GM10248 (cell line): ENCODE measurements at regions not wholly inside any gene's neighbourhood (a gene's known extent, or its start where the extent isn't known, plus 50 kb on each side); places are given as distances from the start of the nearest gene placed in this dataset.

ENCODE experiments used
- CTCF ChIA-PET: fragments of 300-600 bp; sonication (Branson Sonifier 250); formaldehyde crosslinking; extraction: SDS; loops from one replicate; lab custom pipeline; 2021; ENCODE audit warnings: antibody characterized with exemption; lab: Yijun Ruan, JAX
- POLR2A ChIA-PET: fragments of 350-650 bp; sonication (Branson Sonifier 250); formaldehyde crosslinking; extraction: SDS; loops from one replicate; lab custom pipeline; 2020; ENCODE audit warnings: antibody characterized with exemption; lab: Yijun Ruan, JAX
- DNase-seq: peaks from one replicate; pipeline ENCODE4 v3.0.0; 2012; ENCODE audit errors: extremely low spot score
- CTCF ChIP-seq: IDR thresholded peaks from 2 replicates; pipeline ENCODE4 v1.5.1; 2012; ENCODE audit warnings: mild to moderate bottlenecking, low read depth; ENCODE audit errors: extremely low read depth, missing control alignments, control extremely low read depth

- POLR2A ChIA-PET, result no interaction called here
- DNase-seq, result no peak
- no peak for TF ChIP-seq CTCF
- CTCF ChIA-PET, result interaction anchor here (1.5 kb wide), 2 partner anchors 10 to 31 kb away, joined by 3 to 5 read pairs; no protein-coding TSS in a partner anchor
Observed at GRCh38 chr2:129467941-129468340, 511.5 kb upstream of the RAB6C start.

- ChIA-PET POLR2A (no interaction called here), CTCF (interaction anchor here (1.5 kb wide), 3 partner anchors 10 to 32 kb away, joined by 3 to 5 read pairs (median 4); no protein-coding TSS in a partner anchor)
- TF ChIP-seq CTCF, result no peak
- no peak for DNase-seq
Observed at GRCh38 chr2:129468879-129469278, 510.6 kb upstream of the RAB6C start.

DNA sequence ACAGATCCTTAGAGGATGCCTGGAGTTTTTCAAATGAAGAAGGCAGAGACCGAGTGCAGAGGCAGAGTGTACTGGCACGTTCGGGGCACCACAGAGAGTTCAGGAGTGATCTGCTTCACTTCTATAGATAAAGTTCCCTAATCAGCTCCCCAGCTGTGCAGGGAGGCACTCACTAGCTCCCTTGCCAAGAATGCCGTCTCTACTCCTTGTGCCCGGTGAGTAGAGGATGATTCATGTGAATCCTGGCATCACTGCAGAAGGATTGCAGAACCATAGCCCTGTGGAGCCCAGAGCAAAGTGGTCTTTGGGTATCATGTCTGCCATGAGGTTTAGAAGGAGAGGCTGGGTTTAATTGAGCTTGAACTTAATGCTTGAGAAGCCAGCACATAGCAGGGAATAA, 510.1 kb upstream of the RAB6C start:
- POLR2A ChIA-PET, result no interaction called here
- CTCF ChIA-PET, result interaction anchor here (1.5 kb wide), 2 partner anchors 10 to 11 kb away, joined by 3 to 4 read pairs; no protein-coding TSS in a partner anchor
- TF ChIP-seq CTCF, result no peak
- no peak for DNase-seq

GRCh38 chr2:129469871-129470270, 509.6 kb upstream of the RAB6C start:
- no peak for TF ChIP-seq CTCF
- ChIA-PET POLR2A (no interaction called here), CTCF (interaction anchor here (1.5 kb wide), 1 partner anchor 9 kb away, joined by 4 read pairs; no protein-coding TSS in a partner anchor)
- no peak for DNase-seq

DNA sequence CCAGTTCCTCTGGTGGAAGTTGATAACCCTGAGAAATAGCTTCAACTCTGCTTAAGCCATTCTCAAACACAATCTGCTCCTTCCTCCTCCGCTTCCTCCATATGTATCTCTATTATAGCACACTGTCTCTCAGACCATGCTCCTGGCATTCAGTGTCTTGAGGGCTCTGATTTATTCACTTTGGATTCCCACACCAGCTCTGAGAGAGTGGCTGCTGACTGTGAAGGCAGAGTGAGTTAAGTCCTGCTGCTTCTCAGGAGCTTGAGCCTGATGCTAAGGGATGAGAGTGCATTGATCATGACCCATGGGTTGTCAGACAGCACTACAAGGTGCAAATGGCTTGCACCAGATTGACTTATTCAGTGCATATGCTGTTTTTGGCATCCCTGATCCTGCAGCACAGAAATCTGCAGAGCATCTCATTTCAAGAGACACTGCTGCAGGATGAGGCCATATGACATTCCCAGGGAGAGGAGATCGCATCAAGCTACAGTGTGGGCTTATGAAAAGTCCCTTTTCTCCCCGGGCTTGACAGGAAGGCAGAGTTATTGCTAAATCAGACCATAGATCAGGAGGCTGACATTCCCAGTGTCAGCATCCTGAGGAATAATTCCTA, 500.5 kb upstream of the RAB6C start:
- CTCF ChIA-PET, result interaction anchor here (1.4 kb wide), 1 partner anchor 10 kb away, joined by 4 read pairs; no protein-coding TSS in a partner anchor
- TF ChIP-seq CTCF, result no peak
- POLR2A ChIA-PET, result no interaction called here
- no peak for DNase-seq

DNA sequence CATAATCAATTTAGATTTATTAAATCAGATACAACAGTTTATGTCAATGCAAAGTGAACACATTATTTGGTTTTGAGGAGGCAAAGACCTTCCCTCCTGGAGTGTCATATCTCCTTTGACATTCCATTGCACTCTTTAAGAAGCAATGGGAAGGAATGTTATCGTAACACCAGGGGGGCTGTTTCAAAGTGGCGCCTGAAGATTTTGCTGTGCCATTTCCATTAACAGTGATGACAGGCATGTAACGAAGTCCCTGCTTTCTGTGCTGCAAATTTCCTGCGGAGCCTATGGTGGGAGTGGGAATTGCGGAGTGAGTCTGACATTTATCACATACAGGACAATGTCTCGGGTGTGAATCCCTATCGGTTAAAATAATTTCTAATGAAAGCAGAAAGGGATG, 499.6 kb upstream of the RAB6C start:
- POLR2A ChIA-PET, result no interaction called here
- CTCF ChIA-PET, result no interaction called here
- no peak for TF ChIP-seq CTCF
- DNase-seq, result no peak

DNA sequence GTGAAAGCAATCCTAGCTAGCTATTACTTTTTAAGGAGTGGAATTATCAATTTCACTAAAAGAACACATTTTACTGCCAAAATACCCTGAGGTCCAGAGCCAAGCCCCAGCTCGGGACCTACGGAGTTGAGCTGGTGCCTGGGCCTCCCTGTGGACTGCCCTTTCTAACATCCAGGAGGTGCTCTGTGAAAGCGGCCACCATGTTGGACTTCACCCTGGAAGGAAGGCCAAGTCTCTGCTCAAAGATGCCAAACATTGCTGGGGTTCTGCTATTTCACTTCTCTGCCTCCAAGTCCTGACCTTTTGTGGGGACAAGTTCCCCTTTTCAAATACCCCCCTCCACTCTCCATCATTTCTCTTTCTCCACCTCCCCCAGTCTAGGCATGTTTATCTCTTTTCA, 498.7 kb upstream of the RAB6C start:
- no peak for TF ChIP-seq CTCF
- POLR2A ChIA-PET, result no interaction called here
- no peak for DNase-seq
- CTCF ChIA-PET, result no interaction called here
